AG10803 (cell line): ENCODE measurements at regions not wholly inside any gene's neighbourhood (a gene's known extent, or its start where the extent isn't known, plus 50 kb on each side); places are given as distances from the start of the nearest gene placed in this dataset.
"Not testable (repeated sequence)": the region's sequence is repeated elsewhere in the genome, so short reads cannot be mapped to it uniquely, and the experiment has no call there.

Source experiments
- DNase-seq: peaks from one replicate; pipeline ENCODE4 v3.0.0; 2010; ENCODE audit warnings: low read depth
- H3K4me3 ChIP-seq: 2 replicates; pipeline ENCODE4 v1.5.1; 2011; ENCODE audit warnings: mild to moderate bottlenecking, low read length, control low read depth
- TF ChIP-seq, protein P1 (sequence below): conservative IDR thresholded peaks from 2 replicates; pipeline ENCODE4 v1.5.1; 2011; ENCODE audit warnings: mild to moderate bottlenecking, low read length, control low read depth, inconsistent platforms

DNA sequence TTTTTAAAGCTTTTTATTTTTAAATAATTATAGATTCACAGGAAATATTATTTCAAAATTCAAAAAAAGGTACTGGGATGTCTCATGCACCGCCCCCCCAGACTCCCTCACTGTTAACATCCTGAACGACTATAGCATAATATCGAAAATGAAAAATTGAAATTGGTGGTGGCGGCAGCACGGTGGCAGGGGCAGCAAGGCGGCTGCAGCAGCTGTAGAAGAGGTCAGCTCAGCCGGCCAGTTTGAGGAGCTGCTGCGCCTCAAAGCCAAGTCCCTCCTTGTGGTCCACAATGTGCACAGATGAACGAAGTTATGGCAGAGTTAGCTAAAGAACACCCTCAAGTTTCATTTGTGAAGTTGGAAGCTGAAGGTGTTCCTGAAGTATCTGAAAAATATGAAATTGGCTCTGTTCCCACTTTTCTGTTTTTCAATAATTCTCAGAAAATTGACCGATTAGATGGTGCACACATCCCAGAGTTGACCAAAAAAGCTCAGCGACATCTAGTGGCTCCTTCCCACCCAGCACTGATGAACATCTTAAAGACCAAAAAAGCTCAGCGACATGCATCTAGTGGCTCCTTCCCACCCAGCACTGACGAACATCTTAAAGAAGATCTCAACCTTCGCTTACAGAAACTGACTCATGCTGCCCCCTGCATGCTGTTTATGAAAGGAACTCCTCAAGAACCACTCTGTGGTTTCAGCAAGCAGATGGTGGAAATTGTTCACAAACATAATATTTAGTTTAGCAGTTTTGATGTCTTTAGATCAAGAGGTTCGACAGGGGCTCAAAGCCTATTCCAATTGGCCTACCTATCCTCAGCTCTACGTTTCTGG lies 100.8 kb downstream of the FAM217A start:
- TF ChIP-seq, protein P1, sequence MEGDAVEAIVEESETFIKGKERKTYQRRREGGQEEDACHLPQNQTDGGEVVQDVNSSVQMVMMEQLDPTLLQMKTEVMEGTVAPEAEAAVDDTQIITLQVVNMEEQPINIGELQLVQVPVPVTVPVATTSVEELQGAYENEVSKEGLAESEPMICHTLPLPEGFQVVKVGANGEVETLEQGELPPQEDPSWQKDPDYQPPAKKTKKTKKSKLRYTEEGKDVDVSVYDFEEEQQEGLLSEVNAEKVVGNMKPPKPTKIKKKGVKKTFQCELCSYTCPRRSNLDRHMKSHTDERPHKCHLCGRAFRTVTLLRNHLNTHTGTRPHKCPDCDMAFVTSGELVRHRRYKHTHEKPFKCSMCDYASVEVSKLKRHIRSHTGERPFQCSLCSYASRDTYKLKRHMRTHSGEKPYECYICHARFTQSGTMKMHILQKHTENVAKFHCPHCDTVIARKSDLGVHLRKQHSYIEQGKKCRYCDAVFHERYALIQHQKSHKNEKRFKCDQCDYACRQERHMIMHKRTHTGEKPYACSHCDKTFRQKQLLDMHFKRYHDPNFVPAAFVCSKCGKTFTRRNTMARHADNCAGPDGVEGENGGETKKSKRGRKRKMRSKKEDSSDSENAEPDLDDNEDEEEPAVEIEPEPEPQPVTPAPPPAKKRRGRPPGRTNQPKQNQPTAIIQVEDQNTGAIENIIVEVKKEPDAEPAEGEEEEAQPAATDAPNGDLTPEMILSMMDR = peak; percentile 78
- peak; percentile 89 for DNase-seq
- no peak overlapping the region for H3K4me3 ChIP-seq

DNA sequence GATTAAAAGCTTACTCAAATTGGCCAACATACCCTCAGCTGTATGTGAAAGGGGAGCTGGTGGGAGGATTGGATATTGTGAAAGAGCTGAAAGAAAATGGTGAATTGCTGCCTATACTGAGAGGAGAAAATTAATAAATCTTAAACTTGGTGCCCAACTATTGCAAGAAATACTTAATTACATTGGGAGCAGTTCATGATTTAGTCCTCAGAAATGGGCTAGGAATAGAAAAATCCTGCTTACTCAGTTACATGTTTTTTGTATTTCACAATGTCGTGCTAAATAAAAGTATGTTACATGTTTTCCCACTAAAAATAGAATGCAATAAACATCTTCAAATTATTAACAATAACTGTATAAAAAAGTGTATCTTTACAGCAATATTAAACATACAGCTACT lies 100.0 kb downstream of the FAM217A start:
- peak; percentile 45 for DNase-seq
- H3K4me3 ChIP-seq = not testable (repeated sequence)

DNA sequence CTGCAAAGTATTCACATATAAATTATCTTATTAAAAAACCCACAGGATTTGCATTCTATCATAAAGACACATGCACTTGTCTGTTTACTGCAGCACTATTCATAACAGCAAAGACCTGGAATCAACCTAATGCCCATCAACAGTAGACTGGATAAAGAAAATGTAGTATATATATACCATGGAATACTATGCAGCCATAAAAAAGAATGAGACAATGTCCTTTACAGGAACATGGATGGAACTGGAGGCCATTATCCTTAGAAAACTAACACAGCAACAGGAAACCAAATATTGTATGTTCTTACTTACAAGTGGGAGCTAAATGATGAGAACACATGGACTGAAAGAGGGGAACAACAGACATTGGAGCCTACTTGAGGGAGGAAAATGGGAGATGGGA lies 97.0 kb downstream of the FAM217A start:
- no peak for DNase-seq
- TF ChIP-seq, protein P1 = no peak
- H3K4me3 ChIP-seq = no peak overlapping the region

DNA sequence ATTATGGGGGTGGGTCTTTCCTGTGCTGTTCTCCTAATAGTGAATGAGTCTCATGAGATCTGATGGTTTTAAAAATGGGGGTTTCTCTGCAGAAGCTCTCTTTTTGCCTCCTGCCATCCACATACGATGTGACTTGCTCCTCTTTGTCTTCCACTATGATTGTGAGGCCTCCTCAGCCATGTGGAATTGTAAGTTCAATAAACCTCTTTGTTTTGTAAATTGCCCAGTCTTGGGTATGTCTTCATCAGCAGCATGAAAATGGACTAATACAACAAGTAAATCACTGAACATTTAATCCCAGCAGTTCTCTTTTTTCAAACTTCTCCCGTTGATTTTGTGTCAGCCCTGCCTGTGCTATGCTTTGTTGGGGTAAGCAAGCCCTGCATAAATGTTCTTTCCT lies 95.2 kb downstream of the FAM217A start:
- no peak overlapping the region for H3K4me3 ChIP-seq
- DNase-seq = no peak
- TF ChIP-seq, protein P1 = no peak

DNA sequence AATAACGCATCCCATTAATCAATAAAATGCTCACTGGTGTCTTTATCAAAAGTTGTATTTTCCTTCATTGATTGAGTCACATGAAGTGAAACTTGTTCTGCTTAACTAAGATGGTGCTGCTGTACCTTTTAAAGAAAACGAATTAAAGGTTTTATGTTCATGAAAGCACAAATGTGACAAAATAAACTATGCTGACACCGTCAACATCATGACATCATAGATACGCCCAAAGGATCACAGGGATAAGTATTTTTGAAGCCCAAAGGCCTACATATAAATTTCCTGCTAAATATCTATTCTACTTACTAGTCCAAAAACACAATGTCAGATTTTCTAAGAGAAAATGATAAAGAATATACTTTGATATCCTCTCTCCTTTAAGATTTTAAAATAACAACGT lies 94.4 kb downstream of the FAM217A start:
- TF ChIP-seq, protein P1 = no peak
- H3K4me3 ChIP-seq = no peak overlapping the region
- DNase-seq = no peak

DNA sequence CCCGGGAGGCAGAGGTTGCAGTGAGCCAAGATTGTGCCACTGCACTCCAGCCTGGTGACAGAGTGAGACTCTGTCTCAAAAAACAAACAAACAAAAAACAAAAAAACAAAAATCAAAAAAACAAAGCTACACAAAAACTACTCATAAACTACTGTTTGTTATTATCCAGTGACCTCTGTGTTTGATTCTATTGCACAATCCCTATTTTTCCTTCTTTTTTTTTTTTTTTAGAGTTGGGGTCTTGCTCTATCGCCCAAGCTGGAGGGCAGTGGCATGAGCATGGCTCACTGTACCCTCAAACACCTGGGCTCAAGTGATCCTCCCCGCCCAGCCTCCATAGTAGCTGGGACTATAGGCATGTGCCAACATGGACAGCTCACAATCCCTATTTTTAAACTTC lies 92.7 kb downstream of the FAM217A start:
- no peak for DNase-seq
- H3K4me3 ChIP-seq = no peak overlapping the region
- TF ChIP-seq, protein P1 = no peak

DNA sequence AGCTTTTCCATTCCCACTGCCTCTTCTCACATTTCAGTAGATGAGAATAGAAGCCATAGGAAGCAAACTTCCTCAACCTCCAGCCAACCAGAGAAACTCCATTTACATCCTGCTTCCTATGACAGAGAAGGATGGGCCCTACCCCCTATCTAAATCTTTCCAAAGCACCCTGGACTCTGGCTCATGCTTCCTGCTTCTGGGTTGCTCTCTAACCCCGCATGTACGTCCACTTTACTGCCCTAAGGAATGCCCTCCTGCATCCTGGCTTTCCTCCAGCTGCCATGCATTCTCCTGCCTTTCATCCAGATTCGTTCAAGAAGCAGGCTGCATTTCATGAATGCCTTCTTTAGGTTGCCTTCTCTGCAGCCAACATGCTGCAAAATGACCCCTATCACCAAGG lies 91.9 kb downstream of the FAM217A start:
- DNase-seq = peak; percentile 15
- TF ChIP-seq, protein P1 = no peak
- no peak overlapping the region for H3K4me3 ChIP-seq
